Globus pallidus (tissue), 1 donor: ENCODE measurements at regions not wholly inside any gene's neighbourhood (a gene's known extent, or its start where the extent isn't known, plus 50 kb on each side); places are given as distances from the start of the nearest gene placed in this dataset.
"Not testable (repeated sequence)": the region's sequence is repeated elsewhere in the genome, so short reads cannot be mapped to it uniquely, and the experiment has no call there.

ENCODE experiments used
- DNase-seq: peaks from one replicate; pipeline ENCODE4 v3.0.0-alpha.2; 2015; ENCODE audit warnings: low spot score

- no peak for DNase-seq
Measured at GRCh38 chr18:23311351-23312121, 141.6 kb upstream of the RIOK3 start.

DNA sequence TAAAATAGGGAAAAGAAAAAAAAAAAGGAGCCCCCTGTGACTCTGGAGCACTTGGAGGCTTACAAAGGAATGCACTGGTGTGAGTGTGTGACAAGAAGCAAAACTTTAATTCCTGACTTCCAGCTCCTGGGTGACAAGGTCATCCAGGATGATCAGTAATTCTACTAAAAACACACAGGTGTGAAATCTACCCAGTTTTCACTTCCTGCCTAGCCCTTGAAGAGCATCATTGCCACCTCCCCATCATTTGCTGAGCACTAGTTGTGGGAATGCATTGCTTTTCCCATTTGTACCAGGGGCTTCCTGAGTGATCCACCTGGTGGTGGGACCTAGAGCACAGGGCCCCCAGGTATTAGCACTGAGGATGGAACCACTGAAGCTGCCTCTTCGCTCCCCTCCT lies 139.7 kb upstream of the RIOK3 start:
- DNase-seq = no peak

- DNase-seq = no peak
Measured at GRCh38 chr18:23314672-23315071, 138.4 kb upstream of the RIOK3 start.

DNA sequence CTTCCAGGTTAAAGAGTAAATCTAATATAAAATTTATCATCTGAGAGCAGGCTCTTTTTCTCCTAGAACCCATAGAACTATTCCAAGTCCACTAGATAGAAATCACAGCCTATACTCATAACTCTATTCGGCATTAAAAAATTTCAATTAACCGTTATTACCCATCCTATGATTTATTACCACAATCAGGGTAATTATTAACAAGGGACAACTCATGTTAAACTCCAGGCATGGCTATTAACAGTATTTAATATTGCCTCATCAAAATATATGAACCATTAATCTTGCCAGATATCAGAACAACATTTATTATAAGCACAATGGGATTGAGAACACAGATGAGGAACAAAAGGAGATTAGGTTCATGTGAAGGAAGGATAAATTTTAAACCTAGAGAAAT lies 136.8 kb upstream of the RIOK3 start:
- DNase-seq = no peak

GRCh38 chr18:23316988-23317387 lies 136.1 kb upstream of the RIOK3 start:
- DNase-seq = no peak

DNA sequence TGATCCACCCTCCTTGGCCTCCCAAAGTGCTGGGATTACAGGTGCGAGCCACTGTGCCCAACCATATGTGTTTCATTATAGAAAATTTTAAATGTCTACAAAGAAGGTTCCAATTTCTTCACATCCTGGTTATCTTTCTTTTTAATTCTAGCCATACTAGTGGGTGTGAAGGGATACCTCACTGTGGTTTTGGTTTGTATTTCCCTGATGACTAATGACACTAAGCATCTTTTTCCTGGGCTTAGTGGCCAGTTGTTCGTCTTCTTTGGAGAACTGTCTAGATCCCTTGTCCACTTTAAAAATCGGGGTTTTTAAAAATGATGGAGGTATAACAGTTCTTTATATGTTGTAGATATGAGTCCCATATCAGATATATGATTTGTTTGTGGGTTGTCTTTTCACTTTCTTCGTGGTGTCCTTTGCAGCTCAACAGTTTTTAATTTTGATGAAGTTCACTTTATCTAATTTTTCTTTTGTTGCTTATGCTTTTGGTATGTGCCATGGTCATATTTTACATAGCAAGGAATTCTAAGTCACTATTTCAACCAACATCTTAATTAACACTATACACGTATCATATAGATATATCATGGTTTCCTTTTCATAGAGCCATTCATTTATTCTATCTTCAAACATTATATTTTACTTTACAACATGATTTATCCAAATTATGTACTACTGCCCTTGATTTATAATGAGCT lies 135.0 kb upstream of the RIOK3 start:
- no peak for DNase-seq

- DNase-seq = no peak
Measured at GRCh38 chr18:23320709-23321236, 132.3 kb upstream of the RIOK3 start.

DNA sequence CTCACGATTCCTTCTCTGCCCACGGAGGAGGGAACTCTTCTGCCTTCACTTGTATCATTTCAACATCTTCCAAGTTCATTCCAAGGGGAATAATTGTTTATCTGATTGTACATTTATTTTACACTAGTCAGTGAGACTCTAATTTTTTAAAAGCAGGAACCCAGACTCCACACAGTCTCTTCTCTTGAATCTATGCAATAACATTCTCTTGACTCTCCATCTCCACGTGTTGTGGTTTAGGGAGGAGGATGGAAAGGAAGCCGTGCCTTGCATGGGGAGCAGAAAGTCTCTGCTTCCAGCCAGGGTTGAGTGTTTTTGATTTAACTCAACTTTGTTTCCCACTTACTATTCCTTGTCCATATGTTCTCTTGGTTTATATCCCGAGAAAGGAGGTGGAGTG lies 131.1 kb upstream of the RIOK3 start:
- DNase-seq = no peak

DNA sequence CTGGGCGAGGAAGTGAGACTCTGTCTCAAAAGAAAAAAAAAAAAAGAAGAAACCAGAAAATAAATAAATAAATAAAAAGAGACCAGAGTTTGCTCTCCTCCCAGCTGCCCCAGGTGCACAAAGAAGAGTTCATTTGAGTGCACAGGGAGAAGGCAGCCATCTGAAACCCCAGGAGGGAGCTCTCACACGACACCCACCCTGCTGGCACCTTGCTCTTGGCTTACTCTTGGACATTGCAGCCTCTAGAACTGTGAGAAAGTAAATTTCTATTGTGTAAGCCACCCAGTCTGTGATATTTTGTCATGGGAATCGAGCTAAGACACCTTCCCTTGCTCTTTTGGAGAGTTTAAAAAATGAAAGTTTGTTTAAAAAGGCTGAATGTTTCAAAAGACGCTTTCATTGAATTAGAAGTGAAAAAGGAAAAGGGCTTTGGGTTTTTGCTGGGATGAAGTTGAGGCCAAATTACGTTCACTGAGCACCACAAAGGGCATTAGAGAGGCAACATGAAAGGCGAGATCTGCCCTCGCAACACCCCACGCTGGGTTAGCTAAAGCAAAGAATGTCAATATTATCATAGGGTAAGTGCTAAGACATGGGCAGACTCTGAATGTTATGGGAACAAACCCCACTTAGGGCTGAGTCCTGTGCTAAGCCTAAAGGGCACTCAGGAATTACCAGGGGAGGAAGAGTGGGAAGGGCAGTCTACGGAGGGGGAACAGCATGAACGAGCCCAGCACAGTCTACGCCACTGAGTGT lies 128.9 kb upstream of the RIOK3 start:
- no peak for DNase-seq

- DNase-seq = no peak
Measured at GRCh38 chr18:23324861-23325260, 128.2 kb upstream of the RIOK3 start.

DNA sequence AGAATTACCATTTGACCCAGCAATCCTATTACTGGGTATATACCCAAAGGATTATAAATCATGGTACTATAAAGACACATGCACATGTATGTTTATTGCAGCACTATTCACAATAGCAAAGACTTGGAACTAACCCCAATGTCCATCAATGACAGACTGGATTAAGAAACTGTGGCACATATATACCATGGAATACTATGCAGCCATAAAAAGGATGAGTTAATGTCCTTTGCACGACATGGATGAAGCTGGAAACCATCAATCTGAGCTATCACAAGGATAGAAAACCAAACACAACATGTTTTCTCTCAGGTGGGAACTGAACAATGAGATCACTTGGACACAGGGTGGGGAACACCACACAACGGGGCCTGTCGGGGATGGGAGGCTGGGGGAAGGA lies 123.4 kb upstream of the RIOK3 start:
- not testable (repeated sequence) for DNase-seq

DNA sequence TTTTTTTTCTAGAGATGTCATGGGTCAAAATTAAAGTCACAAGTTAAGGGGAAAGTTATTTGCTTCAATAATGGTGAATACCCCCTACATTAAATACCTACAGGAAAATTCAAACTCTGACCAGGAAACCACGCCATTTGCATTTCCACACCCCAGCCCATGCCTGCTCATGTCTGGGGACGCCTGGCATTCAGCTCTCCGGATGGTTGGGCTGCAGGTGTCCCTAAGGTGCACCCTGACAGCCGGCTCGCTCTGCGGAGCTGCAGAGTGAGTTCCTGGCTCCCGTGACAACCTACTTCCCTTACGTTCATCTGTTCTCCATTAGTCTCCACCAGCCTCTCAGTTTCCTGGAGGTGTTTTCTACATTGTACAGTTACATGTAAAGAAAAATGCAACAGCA lies 122.7 kb upstream of the RIOK3 start:
- no peak for DNase-seq

DNA sequence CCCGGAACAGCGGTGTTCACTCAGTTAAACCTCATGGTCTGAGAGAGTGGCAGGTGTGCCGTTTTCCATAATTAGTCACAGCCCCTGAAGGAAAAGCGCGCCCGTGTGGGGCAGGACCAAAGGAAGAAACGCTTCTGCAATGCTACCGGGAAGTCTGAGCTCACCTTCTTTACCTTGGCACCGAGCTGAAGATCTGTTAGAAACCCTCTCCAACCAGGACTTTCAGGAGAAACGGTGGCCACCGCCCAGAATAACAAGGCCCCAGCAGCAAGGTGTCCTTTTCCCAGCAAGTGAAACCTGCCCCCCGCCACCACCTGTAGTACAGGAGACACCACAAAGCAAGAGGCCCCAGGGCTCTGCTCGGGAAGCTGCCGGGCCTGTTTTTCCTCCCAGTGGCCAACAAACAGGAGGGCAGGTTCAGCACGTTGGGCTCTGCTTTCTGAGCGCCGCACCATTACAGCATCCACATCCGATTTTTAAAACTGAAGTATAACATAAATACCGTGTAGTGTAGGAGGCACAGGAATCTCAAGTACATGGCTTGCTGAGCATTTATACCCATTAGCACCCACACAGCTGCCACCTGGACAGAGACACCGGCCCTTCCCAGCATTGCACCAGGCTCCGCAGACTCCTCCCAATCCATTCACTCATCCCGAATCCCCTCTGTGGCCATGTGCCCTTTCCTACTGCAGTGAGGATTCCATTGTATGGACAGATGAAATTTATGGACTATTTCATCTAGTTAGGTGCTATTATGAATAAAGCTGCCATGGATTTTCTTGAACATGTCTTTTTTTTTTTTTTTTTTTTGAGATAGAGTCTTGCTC lies 121.8 kb upstream of the RIOK3 start:
- no peak for DNase-seq

DNA sequence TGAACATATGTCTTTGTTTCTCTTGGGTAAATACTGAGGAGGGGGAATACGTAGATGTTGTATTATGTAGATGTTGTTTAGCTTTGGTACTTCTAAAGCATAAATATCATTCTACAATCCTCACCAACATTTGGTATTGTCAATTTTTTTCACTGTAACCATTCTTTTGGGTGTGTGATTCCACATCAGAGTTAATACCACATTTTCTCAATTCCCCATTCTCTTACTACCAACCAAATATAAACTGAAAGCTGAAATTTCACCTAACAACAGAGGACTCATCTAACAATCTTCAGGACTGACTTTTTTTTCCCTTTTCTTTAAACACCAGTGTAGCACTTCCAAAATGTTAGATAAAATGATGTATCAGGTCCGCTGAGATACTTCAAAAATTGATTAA lies 120.7 kb upstream of the RIOK3 start:
- DNase-seq = no peak

- DNase-seq = no peak
Measured at GRCh38 chr18:23333827-23334226, 119.3 kb upstream of the RIOK3 start.

GRCh38 chr18:23334569-23334968 lies 118.5 kb upstream of the RIOK3 start:
- no peak for DNase-seq

DNA sequence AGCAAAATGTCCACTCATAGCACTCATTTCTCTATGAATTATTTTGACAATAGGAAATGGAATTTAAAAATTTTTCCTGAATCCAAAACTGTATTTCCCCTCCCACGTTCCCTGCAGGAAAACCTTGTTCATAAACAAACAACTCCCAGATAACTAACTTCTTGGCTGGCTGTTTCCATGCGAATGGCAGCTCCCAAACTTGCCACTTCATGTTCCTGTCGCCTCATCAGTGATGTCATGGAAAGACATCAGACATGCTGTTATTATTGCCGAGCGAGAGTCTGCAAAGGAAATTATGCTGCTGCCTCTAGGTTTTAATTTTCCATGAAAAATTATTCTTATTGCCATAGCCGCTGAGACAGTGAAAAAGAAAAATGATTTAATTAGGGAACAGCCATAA lies 117.0 kb upstream of the RIOK3 start:
- DNase-seq = no peak

DNA sequence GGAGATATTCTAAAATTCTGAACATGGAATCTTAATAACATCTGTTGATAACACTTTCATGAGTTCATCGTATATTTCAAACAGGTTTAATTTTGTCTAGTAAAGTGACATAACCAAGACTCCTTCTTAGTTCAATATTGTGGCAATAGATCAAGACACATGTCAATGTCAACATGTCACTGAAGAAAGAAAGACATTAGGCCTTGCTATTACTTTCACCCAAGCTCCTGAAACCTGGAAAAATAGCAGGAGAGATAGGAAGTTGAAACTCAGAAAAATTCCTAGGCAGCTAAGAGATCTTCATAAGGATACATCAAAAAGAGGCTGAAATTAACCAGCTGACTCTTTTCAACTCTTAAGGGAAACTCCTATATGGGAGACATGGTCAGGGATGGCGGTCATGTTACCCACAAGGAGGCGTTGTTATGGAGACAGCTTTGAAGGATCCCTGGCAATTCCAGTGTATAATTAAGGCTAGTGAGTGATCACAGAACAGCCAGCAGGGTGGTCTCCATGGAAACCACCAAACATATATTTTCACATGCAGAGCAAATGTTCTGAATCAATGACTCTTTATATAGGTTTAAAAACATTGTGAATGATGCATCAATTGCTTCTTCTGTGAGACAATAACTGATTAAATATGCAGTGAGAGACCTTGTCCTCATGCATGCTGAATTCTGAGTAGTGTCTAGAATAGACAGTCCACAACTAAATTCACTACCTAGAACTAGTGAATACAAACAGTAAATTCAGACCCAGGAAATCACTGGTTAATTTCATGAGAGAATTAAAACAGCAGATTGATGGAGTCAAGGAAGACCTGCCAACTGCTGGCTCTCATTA lies 115.3 kb upstream of the RIOK3 start:
- DNase-seq = no peak

DNA sequence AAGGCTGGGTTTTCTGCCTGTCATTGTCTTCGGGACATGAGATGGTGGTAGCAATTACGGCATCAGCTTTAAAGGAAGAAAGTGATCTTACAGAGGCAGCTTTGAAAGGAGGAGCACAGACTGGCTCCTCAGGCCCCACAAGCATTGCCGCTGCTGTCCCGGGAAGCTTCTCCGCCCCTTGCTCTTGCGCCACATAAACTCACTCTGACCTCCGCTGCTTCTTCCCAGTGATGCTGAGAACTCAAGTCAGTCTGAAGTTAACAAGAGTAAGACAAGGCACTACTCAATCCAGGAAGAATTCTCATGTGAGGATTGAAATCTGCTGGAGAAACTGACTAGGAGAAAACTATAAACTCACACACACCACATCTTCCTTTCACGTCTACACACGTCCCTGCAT lies 112.4 kb upstream of the RIOK3 start:
- DNase-seq = no peak

- DNase-seq = no peak
Measured at GRCh38 chr18:23341383-23341782, 111.7 kb upstream of the RIOK3 start.

DNA sequence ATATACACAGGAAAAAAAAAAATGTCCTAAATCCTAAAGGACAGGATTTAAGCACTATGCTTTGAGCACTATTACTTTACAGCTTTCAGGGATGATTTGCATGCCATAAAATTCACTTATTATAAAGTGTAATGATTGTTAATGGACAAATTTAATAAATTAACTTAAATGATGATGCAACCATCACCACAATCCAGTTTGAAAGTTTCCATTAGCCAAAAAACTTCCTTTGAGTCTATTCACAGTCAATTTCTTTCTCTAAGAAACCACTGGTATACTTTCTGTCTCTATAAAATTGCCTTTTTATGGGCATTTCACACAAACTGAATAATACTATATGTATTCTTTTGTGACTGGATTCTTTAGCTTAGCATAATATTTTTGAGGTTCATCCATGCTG lies 111.1 kb upstream of the RIOK3 start:
- no peak for DNase-seq
